ENCODE measurements at regions not wholly inside any gene's neighbourhood (a gene's known extent, or its start where the extent isn't known, plus 50 kb on each side); places are given as distances from the start of the nearest gene placed in this dataset.
"Not testable (repeated sequence)": the region's sequence is repeated elsewhere in the genome, so short reads cannot be mapped to it uniquely, and the experiment has no call there.

DNA sequence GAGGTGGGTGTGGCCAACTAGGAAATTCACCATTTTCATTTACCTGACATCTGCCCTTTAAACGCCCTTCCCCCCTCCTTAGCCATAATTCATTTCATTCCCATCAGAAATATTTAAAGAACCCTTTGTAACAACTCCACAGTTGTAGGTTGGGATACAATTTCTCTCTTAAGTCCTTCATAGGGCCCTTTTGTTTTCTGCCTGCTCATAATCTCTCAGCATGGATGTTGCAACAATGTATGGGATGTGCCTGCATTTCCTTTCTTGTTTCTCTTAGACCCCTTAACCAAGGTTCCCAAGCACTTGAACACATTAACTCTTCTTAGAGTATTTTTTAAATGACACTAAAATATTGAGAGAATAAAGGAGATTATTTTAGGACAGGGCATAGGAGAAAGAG is 51.7 kb upstream of the MYO10 start:
- Histone ChIP-seq H3K4me3 (ENCODE audit: low read depth in 1 of 2, low read length in 2 of 2) (no peak overlapping the region), H3K27me3 (ENCODE audit: low read depth, low read length) (no peaks in the 10 kb centered on the region), H3K4me1 (ENCODE audit: control insufficient read depth in 1 of 2, insufficient read depth in 2 of 2, low read length in 2 of 2) (no peaks in the 10 kb centered on the region), H3K36me3 (ENCODE audit: control insufficient read depth in 1 of 2, insufficient read depth in 2 of 2, low read length in 2 of 2) (peaks cover 0 to 3% of the 10 kb centered on the region in 2 donors), H3K27ac (ENCODE audit: low read length) (no peak overlapping the region), H3K9me3 (ENCODE audit: control insufficient read depth in 1 of 2, low read length in 2 of 2) (no peaks in the 10 kb centered on the region)

DNA sequence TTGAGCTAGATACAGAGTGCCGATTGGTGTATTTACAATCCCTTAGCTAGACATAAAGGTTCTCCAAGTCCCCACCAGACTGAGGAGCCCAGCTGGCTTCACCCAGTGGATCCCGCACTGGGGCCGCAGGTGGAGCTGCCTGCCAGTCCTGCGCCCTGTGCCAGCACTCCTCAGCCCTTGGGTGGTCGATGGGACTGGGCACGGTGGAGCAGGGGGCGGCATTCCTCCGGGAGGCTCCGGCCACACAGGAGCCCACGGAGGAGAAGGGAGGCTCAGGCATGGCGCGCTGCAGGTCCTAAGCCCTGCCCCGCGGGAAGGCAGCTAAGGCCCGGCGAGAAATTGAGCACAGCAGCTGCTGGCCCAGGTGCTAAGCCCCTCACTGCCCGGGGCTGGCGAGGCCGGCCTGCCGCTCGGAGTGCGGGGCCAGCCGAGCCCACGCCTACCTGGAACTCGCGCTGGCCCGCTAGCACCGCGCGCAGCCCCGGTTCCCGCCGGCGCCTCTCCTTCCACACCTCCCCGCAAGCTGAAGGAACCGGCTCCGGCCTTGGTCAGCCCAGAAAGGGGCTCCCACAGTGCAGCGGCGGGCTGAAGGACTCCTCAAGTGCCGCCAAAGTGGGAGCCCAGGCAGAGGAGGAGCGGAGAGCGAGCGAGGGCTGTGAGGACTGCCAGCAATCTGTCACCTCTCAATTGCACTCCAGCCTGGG is 54.9 kb upstream of the MYO10 start:
- H3K9me3 ChIP-seq (ENCODE audit: control insufficient read depth in 1 of 2, low read length in 2 of 2); H3K27ac ChIP-seq (ENCODE audit: low read length); H3K27me3 ChIP-seq (ENCODE audit: low read depth, low read length); H3K36me3 ChIP-seq (ENCODE audit: control insufficient read depth in 1 of 2, insufficient read depth in 2 of 2, low read length in 2 of 2); H3K4me3 ChIP-seq (ENCODE audit: low read depth in 1 of 2, low read length in 2 of 2); H3K4me1 ChIP-seq (ENCODE audit: control insufficient read depth in 1 of 2, insufficient read depth in 2 of 2, low read length in 2 of 2): not testable (repeated sequence)

GRCh38 chr5:16992006-16992405 is 55.9 kb upstream of the MYO10 start:
- no peaks in the 10 kb centered on the region for H3K4me1 ChIP-seq (ENCODE audit: control insufficient read depth in 1 of 2, insufficient read depth in 2 of 2, low read length in 2 of 2)
- no peak overlapping the region for H3K27ac ChIP-seq (ENCODE audit: low read length)
- no peaks in the 10 kb centered on the region for H3K9me3 ChIP-seq (ENCODE audit: control insufficient read depth in 1 of 2, low read length in 2 of 2)
- peaks cover 0 to 3% of the 10 kb centered on the region in 2 donors for H3K36me3 ChIP-seq (ENCODE audit: control insufficient read depth in 1 of 2, insufficient read depth in 2 of 2, low read length in 2 of 2)
- H3K4me3 ChIP-seq (ENCODE audit: low read depth in 1 of 2, low read length in 2 of 2) = no peak overlapping the region
- H3K27me3 ChIP-seq (ENCODE audit: low read depth, low read length) = no peaks in the 10 kb centered on the region

- Histone ChIP-seq H3K4me3 (ENCODE audit: low read depth in 1 of 2, low read length in 2 of 2) (no peak overlapping the region), H3K36me3 (ENCODE audit: control insufficient read depth in 1 of 2, insufficient read depth in 2 of 2, low read length in 2 of 2) (peaks cover 0 to 3% of the 10 kb centered on the region in 2 donors), H3K27ac (ENCODE audit: low read length) (no peak overlapping the region), H3K9me3 (ENCODE audit: control insufficient read depth in 1 of 2, low read length in 2 of 2) (no peaks in the 10 kb centered on the region), H3K27me3 (ENCODE audit: low read depth, low read length) (no peaks in the 10 kb centered on the region), H3K4me1 (ENCODE audit: control insufficient read depth in 1 of 2, insufficient read depth in 2 of 2, low read length in 2 of 2) (no peaks in the 10 kb centered on the region)
Observed at GRCh38 chr5:16992444-16992843, 56.4 kb upstream of the MYO10 start.

DNA sequence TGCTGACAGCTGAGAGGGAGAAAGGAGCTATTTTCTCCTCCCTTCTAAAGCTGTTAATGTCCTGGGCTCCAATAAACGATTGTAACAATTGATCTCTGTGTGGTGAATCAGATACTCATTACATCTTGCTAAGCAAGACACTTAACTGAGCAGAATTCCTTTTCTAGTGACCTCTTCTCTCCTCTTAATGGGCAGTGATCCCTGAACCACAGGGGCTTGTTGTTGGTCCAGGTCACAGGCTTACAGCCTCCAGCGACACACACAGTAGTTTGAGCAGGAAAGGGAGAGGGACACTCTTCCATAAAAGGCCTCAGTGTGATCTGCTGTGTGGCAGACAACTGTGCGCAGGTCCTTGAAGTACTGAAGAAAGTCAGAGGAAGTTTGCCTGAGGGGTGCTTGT is 58.5 kb upstream of the MYO10 start:
- no peak overlapping the region for H3K4me3 ChIP-seq (ENCODE audit: low read depth in 1 of 2, low read length in 2 of 2)
- peaks cover 0 to 3% of the 10 kb centered on the region in 2 donors for H3K36me3 ChIP-seq (ENCODE audit: control insufficient read depth in 1 of 2, insufficient read depth in 2 of 2, low read length in 2 of 2)
- H3K9me3 ChIP-seq (ENCODE audit: control insufficient read depth in 1 of 2, low read length in 2 of 2) = no peaks in the 10 kb centered on the region
- no peaks in the 10 kb centered on the region for H3K27me3 ChIP-seq (ENCODE audit: low read depth, low read length)
- no peaks in the 10 kb centered on the region for H3K4me1 ChIP-seq (ENCODE audit: control insufficient read depth in 1 of 2, insufficient read depth in 2 of 2, low read length in 2 of 2)
- no peak overlapping the region for H3K27ac ChIP-seq (ENCODE audit: low read length)

DNA sequence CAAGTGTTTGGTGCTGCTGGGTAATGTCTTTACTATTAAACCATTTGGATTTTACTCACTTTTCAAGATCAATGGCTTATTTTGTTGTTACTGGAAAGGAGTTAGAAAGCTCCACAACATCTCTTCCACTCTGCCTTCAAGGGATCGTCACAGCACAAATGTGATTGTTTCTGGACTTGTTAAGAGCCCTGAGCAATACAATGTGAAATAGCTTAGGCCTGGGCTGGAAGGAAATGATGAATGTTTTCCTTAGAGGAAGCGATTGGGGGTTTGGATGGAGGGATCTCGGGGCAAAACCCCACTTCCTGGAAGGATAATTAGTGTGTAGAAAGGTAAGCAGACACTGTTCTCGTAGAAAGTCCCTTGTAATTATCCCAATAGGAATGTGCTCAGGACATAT is 59.3 kb upstream of the MYO10 start:
- H3K27ac ChIP-seq (ENCODE audit: low read length) = no peak overlapping the region

GRCh38 chr5:17000291-17000939 is 64.3 kb upstream of the MYO10 start:
- no peaks in the 10 kb centered on the region for H3K9me3 ChIP-seq (ENCODE audit: control insufficient read depth in 1 of 2, low read length in 2 of 2)
- no peak overlapping the region for H3K4me3 ChIP-seq (ENCODE audit: low read depth in 1 of 2, low read length in 2 of 2)
- no peaks in the 10 kb centered on the region for H3K4me1 ChIP-seq (ENCODE audit: control insufficient read depth in 1 of 2, insufficient read depth in 2 of 2, low read length in 2 of 2)
- H3K36me3 ChIP-seq (ENCODE audit: control insufficient read depth in 1 of 2, insufficient read depth in 2 of 2, low read length in 2 of 2) = no peaks in the 10 kb centered on the region
- no peaks in the 10 kb centered on the region for H3K27me3 ChIP-seq (ENCODE audit: low read depth, low read length)
- H3K27ac ChIP-seq (ENCODE audit: low read length) = no peak overlapping the region

More for the DNA sequence above, 59.3 kb upstream of the MYO10 start:
- peaks cover 0 to 3% of the 10 kb centered on the region in 2 donors for H3K36me3 ChIP-seq (ENCODE audit: control insufficient read depth in 1 of 2, insufficient read depth in 2 of 2, low read length in 2 of 2)
- H3K9me3 ChIP-seq (ENCODE audit: control insufficient read depth in 1 of 2, low read length in 2 of 2) = no peaks in the 10 kb centered on the region
- H3K4me3 ChIP-seq (ENCODE audit: low read depth in 1 of 2, low read length in 2 of 2) = no peak overlapping the region
- no peaks in the 10 kb centered on the region for H3K27me3 ChIP-seq (ENCODE audit: low read depth, low read length)
- no peaks in the 10 kb centered on the region for H3K4me1 ChIP-seq (ENCODE audit: control insufficient read depth in 1 of 2, insufficient read depth in 2 of 2, low read length in 2 of 2)

DNA sequence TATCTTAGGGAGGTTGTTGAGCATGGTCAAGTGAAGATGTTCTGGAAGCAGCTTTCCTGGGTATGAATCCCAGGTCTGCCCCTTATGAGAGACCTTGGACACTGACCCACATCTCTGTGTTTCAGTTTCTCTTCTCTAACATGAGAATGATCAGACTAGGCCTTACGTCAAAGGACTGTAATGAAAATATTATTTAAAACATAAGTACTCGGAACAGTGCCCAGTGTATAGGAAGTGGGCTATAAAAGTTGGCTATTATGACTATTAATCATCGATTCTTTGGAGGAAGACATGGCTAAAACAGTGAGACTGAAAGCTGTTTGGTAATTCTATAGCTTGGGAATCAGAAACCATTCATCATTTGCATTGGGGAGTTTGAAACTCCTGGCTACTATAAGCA is 65.3 kb upstream of the MYO10 start:
- H3K27ac ChIP-seq (ENCODE audit: low read length) = no peak overlapping the region

GRCh38 chr5:17004441-17005106 is 68.5 kb upstream of the MYO10 start:
- Histone ChIP-seq H3K9me3 (ENCODE audit: control insufficient read depth in 1 of 2, low read length in 2 of 2) (no peaks in the 10 kb centered on the region), H3K4me3 (ENCODE audit: low read depth in 1 of 2, low read length in 2 of 2) (no peak overlapping the region), H3K36me3 (ENCODE audit: control insufficient read depth in 1 of 2, insufficient read depth in 2 of 2, low read length in 2 of 2) (no peaks in the 10 kb centered on the region), H3K27me3 (ENCODE audit: low read depth, low read length) (no peaks in the 10 kb centered on the region), H3K4me1 (ENCODE audit: control insufficient read depth in 1 of 2, insufficient read depth in 2 of 2, low read length in 2 of 2) (no peaks in the 10 kb centered on the region), H3K27ac (ENCODE audit: low read length) (no peak overlapping the region)

More for the DNA sequence above, 65.3 kb upstream of the MYO10 start:
- H3K4me1 ChIP-seq (ENCODE audit: control insufficient read depth in 1 of 2, insufficient read depth in 2 of 2, low read length in 2 of 2) = no peaks in the 10 kb centered on the region
- no peaks in the 10 kb centered on the region for H3K36me3 ChIP-seq (ENCODE audit: control insufficient read depth in 1 of 2, insufficient read depth in 2 of 2, low read length in 2 of 2)
- no peak overlapping the region for H3K4me3 ChIP-seq (ENCODE audit: low read depth in 1 of 2, low read length in 2 of 2)
- no peaks in the 10 kb centered on the region for H3K27me3 ChIP-seq (ENCODE audit: low read depth, low read length)
- H3K9me3 ChIP-seq (ENCODE audit: control insufficient read depth in 1 of 2, low read length in 2 of 2) = no peaks in the 10 kb centered on the region

DNA sequence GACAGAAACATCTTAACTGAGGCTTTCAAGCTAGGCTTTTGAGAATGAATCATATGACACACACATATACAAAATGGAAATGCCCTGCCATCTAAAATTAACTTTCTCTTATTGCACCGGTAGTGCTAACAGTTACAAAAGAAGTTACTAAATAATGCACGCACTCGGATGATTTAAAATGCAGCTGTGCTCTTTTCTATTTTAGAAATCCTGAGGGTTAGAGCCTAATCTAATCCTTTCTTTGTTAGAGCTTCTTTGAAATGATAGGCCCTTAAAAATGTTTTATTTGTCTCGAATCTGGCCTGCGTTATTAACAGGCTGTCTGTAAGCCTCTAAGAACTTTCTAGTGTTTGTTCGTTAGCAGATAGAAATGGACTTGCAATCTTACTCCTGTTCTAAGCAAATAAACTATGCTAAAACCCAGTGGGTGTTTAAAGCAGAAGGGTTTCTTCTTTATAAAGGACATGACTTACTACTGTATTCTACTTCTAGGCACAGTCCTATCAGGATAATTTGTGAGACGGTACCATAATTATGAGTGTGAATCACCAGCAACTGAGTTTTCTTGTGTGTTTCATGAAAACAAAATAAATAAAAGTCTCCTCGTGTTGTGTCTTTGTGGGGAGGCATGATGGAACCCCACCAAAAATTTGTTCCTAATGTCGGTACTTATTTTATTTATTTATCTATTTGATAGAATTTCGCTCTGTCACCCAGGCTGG is 69.2 kb upstream of the MYO10 start:
- no peak overlapping the region for H3K27ac ChIP-seq (ENCODE audit: low read length)
- H3K4me3 ChIP-seq (ENCODE audit: low read depth in 1 of 2, low read length in 2 of 2) = no peak overlapping the region
- no peaks in the 10 kb centered on the region for H3K9me3 ChIP-seq (ENCODE audit: control insufficient read depth in 1 of 2, low read length in 2 of 2)

DNA sequence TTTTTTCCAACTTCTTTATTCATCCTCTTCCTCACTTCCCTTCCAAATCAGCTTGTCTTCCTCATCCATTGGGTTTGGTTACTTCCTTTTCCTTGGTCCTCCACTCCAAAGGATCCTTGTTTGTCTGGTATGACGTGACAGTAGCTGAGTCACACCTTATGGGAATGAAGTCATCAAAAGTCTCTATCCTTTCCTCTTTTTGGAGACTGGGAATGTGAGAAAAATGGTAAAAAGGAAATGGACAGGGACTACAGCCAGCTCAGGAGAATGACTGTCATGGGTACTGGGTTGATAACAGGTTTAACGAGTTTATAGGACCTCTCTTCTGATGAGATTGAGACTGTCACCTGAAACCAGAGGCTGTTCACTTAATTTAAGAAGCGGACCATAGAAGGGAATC is 76.2 kb upstream of the MYO10 start:
- H3K4me1 ChIP-seq (ENCODE audit: control insufficient read depth in 1 of 2, insufficient read depth in 2 of 2, low read length in 2 of 2) = no peaks in the 10 kb centered on the region
- no peaks in the 10 kb centered on the region for H3K27me3 ChIP-seq (ENCODE audit: low read depth, low read length)
- no peak overlapping the region for H3K4me3 ChIP-seq (ENCODE audit: low read depth in 1 of 2, low read length in 2 of 2)
- H3K9me3 ChIP-seq (ENCODE audit: control insufficient read depth in 1 of 2, low read length in 2 of 2) = no peaks in the 10 kb centered on the region
- H3K27ac ChIP-seq (ENCODE audit: low read length) = no peak overlapping the region
- H3K36me3 ChIP-seq (ENCODE audit: control insufficient read depth in 1 of 2, insufficient read depth in 2 of 2, low read length in 2 of 2) = no peaks in the 10 kb centered on the region

More for the DNA sequence above, 69.2 kb upstream of the MYO10 start:
- no peaks in the 10 kb centered on the region for H3K36me3 ChIP-seq (ENCODE audit: control insufficient read depth in 1 of 2, insufficient read depth in 2 of 2, low read length in 2 of 2)
- no peaks in the 10 kb centered on the region for H3K4me1 ChIP-seq (ENCODE audit: control insufficient read depth in 1 of 2, insufficient read depth in 2 of 2, low read length in 2 of 2)
- H3K27me3 ChIP-seq (ENCODE audit: low read depth, low read length) = no peaks in the 10 kb centered on the region
